RWPE2 (cell line): ENCODE measurements at regions not wholly inside any gene's neighbourhood (a gene's known extent, or its start where the extent isn't known, plus 50 kb on each side); places are given as distances from the start of the nearest gene placed in this dataset.

Source experiments
- ATAC-seq: fragments of 200-7000 bp; cut with Tn5 transposase; 3 replicates; pipeline ENCODE4 v1.9.1; 2021; ENCODE audit warnings: low read depth
- DNase-seq: peaks from one replicate; pipeline ENCODE4 v3.0.0-alpha.2; 2020; ENCODE audit warnings: low spot score
- H3K27ac ChIP-seq: fragments of 450-650 bp; 2 replicates; pipeline ENCODE4 v1.5.1; 2017; ENCODE audit warnings: mild to moderate bottlenecking; ENCODE audit not compliant: poor library complexity, severe bottlenecking
- H3K27me3 ChIP-seq: fragments of 250-450 bp; sonication (Bioruptor Pico); 2 replicates; pipeline ENCODE4 v1.5.1; 2021; ENCODE audit warnings: mild to moderate bottlenecking, moderate library complexity; ENCODE audit not compliant: insufficient read depth, poor library complexity, severe bottlenecking
- H3K36me3 ChIP-seq: fragments of 250-450 bp; sonication (Bioruptor Pico); 2 replicates; pipeline ENCODE4 v1.5.1; 2020; ENCODE audit warnings: low read depth, mild to moderate bottlenecking, moderate library complexity
- H3K4me1 ChIP-seq: fragments of 250-450 bp; sonication (Bioruptor Pico); 2 replicates; pipeline ENCODE4 v1.5.1; 2021; ENCODE audit warnings: mild to moderate bottlenecking, moderate library complexity; ENCODE audit not compliant: insufficient read depth, poor library complexity, severe bottlenecking
- H3K4me3 ChIP-seq: fragments of 250-450 bp; sonication (Bioruptor Pico); 2 replicates; pipeline ENCODE4 v1.5.1; 2021; ENCODE audit warnings: mild to moderate bottlenecking, moderate library complexity; ENCODE audit not compliant: severe bottlenecking
- H3K9me3 ChIP-seq: fragments of 250-450 bp; sonication (Bioruptor Pico); 2 replicates; pipeline ENCODE4 v1.5.1; 2021; ENCODE audit warnings: mild to moderate bottlenecking, moderate library complexity; ENCODE audit not compliant: severe bottlenecking
- CTCF ChIP-seq: fragments of 450-650 bp; IDR thresholded peaks from one replicate; pipeline ENCODE4 v1.5.1; 2017; ENCODE audit warnings: mild to moderate bottlenecking, moderate library complexity; ENCODE audit not compliant: poor library complexity, severe bottlenecking

- ATAC-seq: no peak
- no peak for DNase-seq
- TF ChIP-seq CTCF: no peak
- Histone ChIP-seq H3K4me3 (no peak overlapping the region), H3K4me1 (no peaks in the 10 kb centered on the region), H3K9me3 (no peaks in the 10 kb centered on the region), H3K36me3 (no peaks in the 10 kb centered on the region), H3K27me3 (no peaks in the 10 kb centered on the region), H3K27ac (no peak overlapping the region)
Observed at GRCh38 chr10:130747946-130748345, 563.6 kb downstream of the TCERG1L start.

GRCh38 chr10:130748409-130749057 lies 563.0 kb downstream of the TCERG1L start:
- no peak for ATAC-seq
- no peak for TF ChIP-seq CTCF
- Histone ChIP-seq H3K36me3 (no peaks in the 10 kb centered on the region), H3K27me3 (no peaks in the 10 kb centered on the region), H3K27ac (no peak overlapping the region), H3K9me3 (no peaks in the 10 kb centered on the region), H3K4me1 (no peaks in the 10 kb centered on the region), H3K4me3 (no peak overlapping the region)
- no peak for DNase-seq

GRCh38 chr10:130749911-130750310 lies 561.6 kb downstream of the TCERG1L start:
- no peak for TF ChIP-seq CTCF
- DNase-seq (peak; percentile 21), ATAC-seq (no peak)
- H3K27me3 ChIP-seq: no peaks in the 10 kb centered on the region
- H3K9me3 ChIP-seq: no peaks in the 10 kb centered on the region
- no peaks in the 10 kb centered on the region for H3K36me3 ChIP-seq
- H3K4me3 ChIP-seq: no peak overlapping the region
- H3K4me1 ChIP-seq: no peaks in the 10 kb centered on the region
- H3K27ac ChIP-seq: no peak overlapping the region

- no peak for ATAC-seq
- no peak for DNase-seq
- H3K9me3 ChIP-seq: no peaks in the 10 kb centered on the region
Observed at GRCh38 chr10:130750441-130750840, 561.1 kb downstream of the TCERG1L start.

More at GRCh38 chr10:130750441-130750840, 561.1 kb downstream of the TCERG1L start:
- TF ChIP-seq CTCF: no peak
- H3K27me3 ChIP-seq: no peaks in the 10 kb centered on the region
- no peak overlapping the region for H3K27ac ChIP-seq
- H3K4me1 ChIP-seq: no peaks in the 10 kb centered on the region
- H3K36me3 ChIP-seq: no peaks in the 10 kb centered on the region
- H3K4me3 ChIP-seq: no peak overlapping the region
